ENCODE measurements at regions not wholly inside any gene's neighbourhood (a gene's known extent, or its start where the extent isn't known, plus 50 kb on each side); places are given as distances from the start of the nearest gene placed in this dataset.

DNA sequence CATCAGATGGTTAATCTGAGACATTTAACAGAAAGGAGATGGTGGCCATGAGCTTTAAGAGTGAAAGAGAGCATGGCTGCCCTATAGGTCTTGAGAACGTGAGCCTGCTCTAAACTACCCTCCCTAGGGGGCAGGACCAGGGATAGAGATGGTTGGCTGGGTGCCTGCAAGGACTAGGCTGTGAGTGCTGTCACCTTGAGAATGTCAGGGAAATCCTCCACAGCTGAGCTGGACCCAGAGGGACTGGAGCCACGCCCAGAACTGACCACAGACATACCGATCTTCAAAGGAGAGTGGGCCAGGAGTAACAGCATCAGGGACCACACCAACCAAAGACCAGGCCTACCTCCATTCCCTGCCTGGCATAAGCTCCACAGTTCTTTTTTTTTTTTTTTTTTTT, 53.6 kb upstream of the UBE2E1 start (continued):
- TF ChIP-seq, protein P1, sequence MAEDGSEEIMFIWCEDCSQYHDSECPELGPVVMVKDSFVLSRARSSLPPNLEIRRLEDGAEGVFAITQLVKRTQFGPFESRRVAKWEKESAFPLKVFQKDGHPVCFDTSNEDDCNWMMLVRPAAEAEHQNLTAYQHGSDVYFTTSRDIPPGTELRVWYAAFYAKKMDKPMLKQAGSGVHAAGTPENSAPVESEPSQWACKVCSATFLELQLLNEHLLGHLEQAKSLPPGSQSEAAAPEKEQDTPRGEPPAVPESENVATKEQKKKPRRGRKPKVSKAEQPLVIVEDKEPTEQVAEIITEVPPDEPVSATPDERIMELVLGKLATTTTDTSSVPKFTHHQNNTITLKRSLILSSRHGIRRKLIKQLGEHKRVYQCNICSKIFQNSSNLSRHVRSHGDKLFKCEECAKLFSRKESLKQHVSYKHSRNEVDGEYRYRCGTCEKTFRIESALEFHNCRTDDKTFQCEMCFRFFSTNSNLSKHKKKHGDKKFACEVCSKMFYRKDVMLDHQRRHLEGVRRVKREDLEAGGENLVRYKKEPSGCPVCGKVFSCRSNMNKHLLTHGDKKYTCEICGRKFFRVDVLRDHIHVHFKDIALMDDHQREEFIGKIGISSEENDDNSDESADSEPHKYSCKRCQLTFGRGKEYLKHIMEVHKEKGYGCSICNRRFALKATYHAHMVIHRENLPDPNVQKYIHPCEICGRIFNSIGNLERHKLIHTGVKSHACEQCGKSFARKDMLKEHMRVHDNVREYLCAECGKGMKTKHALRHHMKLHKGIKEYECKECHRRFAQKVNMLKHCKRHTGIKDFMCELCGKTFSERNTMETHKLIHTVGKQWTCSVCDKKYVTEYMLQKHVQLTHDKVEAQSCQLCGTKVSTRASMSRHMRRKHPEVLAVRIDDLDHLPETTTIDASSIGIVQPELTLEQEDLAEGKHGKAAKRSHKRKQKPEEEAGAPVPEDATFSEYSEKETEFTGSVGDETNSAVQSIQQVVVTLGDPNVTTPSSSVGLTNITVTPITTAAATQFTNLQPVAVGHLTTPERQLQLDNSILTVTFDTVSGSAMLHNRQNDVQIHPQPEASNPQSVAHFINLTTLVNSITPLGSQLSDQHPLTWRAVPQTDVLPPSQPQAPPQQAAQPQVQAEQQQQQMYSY (CRISPR knock-in tag; IDR thresholded peaks at IDR 0.05): no peak

DNA sequence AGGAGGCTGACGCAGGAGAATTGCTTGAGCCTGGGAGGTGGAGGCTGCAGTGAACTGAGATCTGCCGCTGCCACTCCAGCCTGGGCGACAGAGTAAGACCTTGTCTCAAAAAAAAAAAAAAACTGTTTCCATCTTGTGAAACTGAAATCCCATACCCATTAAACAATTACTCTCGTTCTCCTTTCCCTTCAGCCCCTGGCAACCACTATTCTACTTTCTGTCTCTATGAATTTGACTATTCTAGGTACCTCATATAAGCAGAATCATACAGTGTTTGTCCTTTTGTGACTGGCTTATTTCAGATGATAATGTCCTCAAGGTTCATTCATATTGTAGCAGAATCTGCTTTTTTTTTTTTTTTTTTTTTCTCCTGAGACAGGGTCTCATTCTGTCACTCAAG, 51.5 kb upstream of the UBE2E1 start:
- 68% methylated on average over 4 of the region's 4 CpGs for WGBS (ENCODE audit: insufficient coverage, insufficient replicate concordance, low lambda C conversion rate, missing lambda C conversion rate)
- POLR2A ChIA-PET: interaction anchor here (0.5 kb wide), 1 partner anchor 230 kb away, joined by 3 read pairs; no protein-coding TSS in a partner anchor
- ATAC-seq: peak; percentile 43
- TF ChIP-seq, protein P2, sequence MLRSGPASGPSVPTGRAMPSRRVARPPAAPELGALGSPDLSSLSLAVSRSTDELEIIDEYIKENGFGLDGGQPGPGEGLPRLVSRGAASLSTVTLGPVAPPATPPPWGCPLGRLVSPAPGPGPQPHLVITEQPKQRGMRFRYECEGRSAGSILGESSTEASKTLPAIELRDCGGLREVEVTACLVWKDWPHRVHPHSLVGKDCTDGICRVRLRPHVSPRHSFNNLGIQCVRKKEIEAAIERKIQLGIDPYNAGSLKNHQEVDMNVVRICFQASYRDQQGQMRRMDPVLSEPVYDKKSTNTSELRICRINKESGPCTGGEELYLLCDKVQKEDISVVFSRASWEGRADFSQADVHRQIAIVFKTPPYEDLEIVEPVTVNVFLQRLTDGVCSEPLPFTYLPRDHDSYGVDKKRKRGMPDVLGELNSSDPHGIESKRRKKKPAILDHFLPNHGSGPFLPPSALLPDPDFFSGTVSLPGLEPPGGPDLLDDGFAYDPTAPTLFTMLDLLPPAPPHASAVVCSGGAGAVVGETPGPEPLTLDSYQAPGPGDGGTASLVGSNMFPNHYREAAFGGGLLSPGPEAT (IDR thresholded peaks at IDR 0.05; ENCODE audit: low read depth): no peak
- TF ChIP-seq ZNF274 (IDR thresholded peaks at IDR 0.05; ENCODE audit: insufficient read depth, insufficient read length) (no peak), ZSCAN29 (IDR thresholded peaks at IDR 0.05) (no peak), IRF4 (IDR thresholded peaks at IDR 0.05; ENCODE audit: low read depth, low read length) (no peak), TBL1XR1 (IDR thresholded peaks at IDR 0.05; ENCODE audit: low read depth, low read length) (no peak), MEF2A (IDR thresholded peaks at IDR 0.05; ENCODE audit: insufficient read depth, low read depth, low read length) (no peak), TARDBP (IDR thresholded peaks at IDR 0.05; ENCODE audit: borderline replicate concordance) (no peak), BCL11A (IDR thresholded peaks at IDR 0.05; ENCODE audit: low read depth, low read length) (no peak)
- TF ChIP-seq, protein P3, sequence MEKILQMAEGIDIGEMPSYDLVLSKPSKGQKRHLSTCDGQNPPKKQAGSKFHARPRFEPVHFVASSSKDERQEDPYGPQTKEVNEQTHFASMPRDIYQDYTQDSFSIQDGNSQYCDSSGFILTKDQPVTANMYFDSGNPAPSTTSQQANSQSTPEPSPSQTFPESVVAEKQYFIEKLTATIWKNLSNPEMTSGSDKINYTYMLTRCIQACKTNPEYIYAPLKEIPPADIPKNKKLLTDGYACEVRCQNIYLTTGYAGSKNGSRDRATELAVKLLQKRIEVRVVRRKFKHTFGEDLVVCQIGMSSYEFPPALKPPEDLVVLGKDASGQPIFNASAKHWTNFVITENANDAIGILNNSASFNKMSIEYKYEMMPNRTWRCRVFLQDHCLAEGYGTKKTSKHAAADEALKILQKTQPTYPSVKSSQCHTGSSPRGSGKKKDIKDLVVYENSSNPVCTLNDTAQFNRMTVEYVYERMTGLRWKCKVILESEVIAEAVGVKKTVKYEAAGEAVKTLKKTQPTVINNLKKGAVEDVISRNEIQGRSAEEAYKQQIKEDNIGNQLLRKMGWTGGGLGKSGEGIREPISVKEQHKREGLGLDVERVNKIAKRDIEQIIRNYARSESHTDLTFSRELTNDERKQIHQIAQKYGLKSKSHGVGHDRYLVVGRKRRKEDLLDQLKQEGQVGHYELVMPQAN (conservative IDR thresholded peaks at IDR 0.05): no peak
- TF ChIP-seq, protein P4, sequence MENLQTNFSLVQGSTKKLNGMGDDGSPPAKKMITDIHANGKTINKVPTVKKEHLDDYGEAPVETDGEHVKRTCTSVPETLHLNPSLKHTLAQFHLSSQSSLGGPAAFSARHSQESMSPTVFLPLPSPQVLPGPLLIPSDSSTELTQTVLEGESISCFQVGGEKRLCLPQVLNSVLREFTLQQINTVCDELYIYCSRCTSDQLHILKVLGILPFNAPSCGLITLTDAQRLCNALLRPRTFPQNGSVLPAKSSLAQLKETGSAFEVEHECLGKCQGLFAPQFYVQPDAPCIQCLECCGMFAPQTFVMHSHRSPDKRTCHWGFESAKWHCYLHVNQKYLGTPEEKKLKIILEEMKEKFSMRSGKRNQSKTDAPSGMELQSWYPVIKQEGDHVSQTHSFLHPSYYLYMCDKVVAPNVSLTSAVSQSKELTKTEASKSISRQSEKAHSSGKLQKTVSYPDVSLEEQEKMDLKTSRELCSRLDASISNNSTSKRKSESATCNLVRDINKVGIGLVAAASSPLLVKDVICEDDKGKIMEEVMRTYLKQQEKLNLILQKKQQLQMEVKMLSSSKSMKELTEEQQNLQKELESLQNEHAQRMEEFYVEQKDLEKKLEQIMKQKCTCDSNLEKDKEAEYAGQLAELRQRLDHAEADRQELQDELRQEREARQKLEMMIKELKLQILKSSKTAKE (IDR thresholded peaks at IDR 0.05; ENCODE audit: low read depth, poor library complexity, severe bottlenecking): no peak

More for the DNA sequence above, 51.5 kb upstream of the UBE2E1 start:
- no TSS peak for BruUV-seq (replicated peaks)
- no peak for DNase-seq (ENCODE audit: low read depth, low spot score)
- no peaks in the 10 kb centered on the region for H3K36me3 ChIP-seq (ENCODE audit: control insufficient read depth in 2 of 2, insufficient read depth in 2 of 2, low read length in 1 of 2)
- H3K79me2 ChIP-seq (ENCODE audit: control insufficient read depth, insufficient read depth, low read length): no peaks in the 10 kb centered on the region
- CTCF ChIA-PET: interaction anchor here (1.2 kb wide), 1 partner anchor 162 kb away, joined by 5 read pairs; no protein-coding TSS in a partner anchor
- no peaks in the 10 kb centered on the region for H4K20me1 ChIP-seq (ENCODE audit: control insufficient read depth, insufficient read depth)
- RAD21 ChIA-PET (ENCODE audit: unreplicated experiment): no interaction called here
- H3K27me3 ChIP-seq (replicated peaks in 1 of 2; ENCODE audit: control insufficient read depth in 2 of 2, insufficient read depth in 2 of 2, low read length in 1 of 2): no peaks in the 10 kb centered on the region
- SMC1A ChIA-PET (ENCODE audit: uncharacterized antibody, unreplicated experiment): no interaction called here
- H3K9me3 ChIP-seq (replicated peaks; ENCODE audit: control insufficient read depth, insufficient read depth, low read length): no peaks in the 10 kb centered on the region
- H3K27ac ChIP-seq (ENCODE audit: control insufficient read depth, insufficient read depth): no peak overlapping the region
- H3K9ac ChIP-seq (ENCODE audit: control insufficient read depth, insufficient read depth, low read length): no peak overlapping the region
- intact Hi-C loops (cut with micrococcal nuclease; ENCODE audit: unreplicated experiment) (no loop called here), in situ Hi-C loops (cut with MboI) (no loop called here)
- no peak for FAIRE-seq
- H2AFZ ChIP-seq (ENCODE audit: control insufficient read depth, low read depth, low read length): no peak overlapping the region
- no peaks in the 10 kb centered on the region; the same call in none of the 2 replicates for H3K4me1 ChIP-seq (ENCODE audit: control insufficient read depth, insufficient read depth, low read length)
- H3K4me2 ChIP-seq (ENCODE audit: control insufficient read depth, insufficient read depth): no peak overlapping the region
- no peak overlapping the region for H3K4me3 ChIP-seq
